ENCODE measurements at regions not wholly inside any gene's neighbourhood (a gene's known extent, or its start where the extent isn't known, plus 50 kb on each side); places are given as distances from the start of the nearest gene placed in this dataset.

DNA sequence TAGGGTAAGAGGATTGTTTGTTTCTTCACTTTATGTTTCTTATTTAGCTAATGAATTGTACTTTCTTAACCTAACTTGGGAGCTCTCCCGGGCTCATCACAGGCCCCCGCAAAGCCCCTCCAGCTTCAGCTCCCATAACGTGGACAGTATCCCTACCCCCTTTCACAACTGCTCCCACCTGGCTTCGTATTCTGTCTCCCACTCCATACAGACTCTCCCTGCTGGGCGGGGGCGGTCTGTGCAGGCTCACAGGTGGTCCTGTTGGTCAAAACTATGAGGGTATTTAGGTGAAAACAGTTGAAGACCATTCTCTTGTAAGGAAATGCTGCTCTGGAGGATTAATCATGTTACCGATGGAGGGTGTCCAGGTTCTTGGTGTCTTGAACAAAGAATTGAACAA is 805.3 kb downstream of the SEMA5A start:
- TF ChIP-seq RAD21 (conservative IDR thresholded peaks at IDR 0.05 in 1 of 2, IDR thresholded peaks at IDR 0.05 in 1 of 2) (no peak), RFX5 (IDR thresholded peaks at IDR 0.05) (no peak), TP53 (CRISPR knock-in tag; IDR thresholded peaks at IDR 0.05) (no peak), JUNB (IDR thresholded peaks at IDR 0.05) (no peak), POLR2A (IDR thresholded peaks at IDR 0.05; ENCODE audit: low read length) (no peak), RCOR1 (IDR thresholded peaks at IDR 0.05; ENCODE audit: low read depth, low read length) (no peak), MYC (IDR thresholded peaks at IDR 0.05; ENCODE audit: borderline replicate concordance, low read length) (no peak), NFE2L2 (conservative IDR thresholded peaks at IDR 0.05; ENCODE audit: low read length) (no peak)
- TF ChIP-seq, protein P1, sequence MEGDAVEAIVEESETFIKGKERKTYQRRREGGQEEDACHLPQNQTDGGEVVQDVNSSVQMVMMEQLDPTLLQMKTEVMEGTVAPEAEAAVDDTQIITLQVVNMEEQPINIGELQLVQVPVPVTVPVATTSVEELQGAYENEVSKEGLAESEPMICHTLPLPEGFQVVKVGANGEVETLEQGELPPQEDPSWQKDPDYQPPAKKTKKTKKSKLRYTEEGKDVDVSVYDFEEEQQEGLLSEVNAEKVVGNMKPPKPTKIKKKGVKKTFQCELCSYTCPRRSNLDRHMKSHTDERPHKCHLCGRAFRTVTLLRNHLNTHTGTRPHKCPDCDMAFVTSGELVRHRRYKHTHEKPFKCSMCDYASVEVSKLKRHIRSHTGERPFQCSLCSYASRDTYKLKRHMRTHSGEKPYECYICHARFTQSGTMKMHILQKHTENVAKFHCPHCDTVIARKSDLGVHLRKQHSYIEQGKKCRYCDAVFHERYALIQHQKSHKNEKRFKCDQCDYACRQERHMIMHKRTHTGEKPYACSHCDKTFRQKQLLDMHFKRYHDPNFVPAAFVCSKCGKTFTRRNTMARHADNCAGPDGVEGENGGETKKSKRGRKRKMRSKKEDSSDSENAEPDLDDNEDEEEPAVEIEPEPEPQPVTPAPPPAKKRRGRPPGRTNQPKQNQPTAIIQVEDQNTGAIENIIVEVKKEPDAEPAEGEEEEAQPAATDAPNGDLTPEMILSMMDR (IDR thresholded peaks at IDR 0.05) = no peak
- TF ChIP-seq, protein P2, sequence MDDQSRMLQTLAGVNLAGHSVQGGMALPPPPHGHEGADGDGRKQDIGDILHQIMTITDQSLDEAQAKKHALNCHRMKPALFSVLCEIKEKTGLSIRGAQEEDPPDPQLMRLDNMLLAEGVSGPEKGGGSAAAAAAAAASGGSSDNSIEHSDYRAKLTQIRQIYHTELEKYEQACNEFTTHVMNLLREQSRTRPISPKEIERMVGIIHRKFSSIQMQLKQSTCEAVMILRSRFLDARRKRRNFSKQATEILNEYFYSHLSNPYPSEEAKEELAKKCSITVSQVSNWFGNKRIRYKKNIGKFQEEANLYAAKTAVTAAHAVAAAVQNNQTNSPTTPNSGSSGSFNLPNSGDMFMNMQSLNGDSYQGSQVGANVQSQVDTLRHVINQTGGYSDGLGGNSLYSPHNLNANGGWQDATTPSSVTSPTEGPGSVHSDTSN (IDR thresholded peaks at IDR 0.05) = no peak
